HUES6 (cell line): ENCODE measurements at regions not wholly inside any gene's neighbourhood (a gene's known extent, or its start where the extent isn't known, plus 50 kb on each side); places are given as distances from the start of the nearest gene placed in this dataset.

ENCODE experiments used
- H3K27ac ChIP-seq: 2 replicates; pipeline ENCODE4 v1.7.0; 2013; ENCODE audit warnings: low read depth, mild to moderate bottlenecking, low read length, inconsistent platforms
- H3K27me3 ChIP-seq: 2 replicates; pipeline ENCODE4 v1.6.1; 2013; ENCODE audit warnings: low read length; ENCODE audit not compliant: control insufficient read depth, insufficient read depth
- H3K36me3 ChIP-seq: 2 replicates; pipeline ENCODE4 v1.6.1; 2013; ENCODE audit warnings: low read length; ENCODE audit not compliant: control insufficient read depth, insufficient read depth
- H3K4me1 ChIP-seq: 2 replicates; pipeline ENCODE4 v1.6.1; 2013; ENCODE audit warnings: low read length; ENCODE audit not compliant: control insufficient read depth, insufficient read depth
- H3K4me3 ChIP-seq: 2 replicates; pipeline ENCODE4 v1.5.1; 2013; ENCODE audit warnings: low read depth, low read length
- H3K9ac ChIP-seq: one replicate; pipeline ENCODE4 v1.6.1; 2013; ENCODE audit warnings: mild to moderate bottlenecking, low read length
- H3K9me3 ChIP-seq: 2 replicates; pipeline ENCODE4 v1.6.1; 2013; ENCODE audit warnings: low read depth, low read length; ENCODE audit not compliant: control insufficient read depth, insufficient read depth

- 0 out of 2 replicates have a peak, but pooled peaks cover 3% of the 10 kb centered on the region for H3K9me3 ChIP-seq
- H3K27ac ChIP-seq, result no peak overlapping the region
- peaks cover 6% of the 10 kb centered on the region; the same call in 1 of the 2 replicates for H3K4me1 ChIP-seq
- H3K36me3 ChIP-seq, result no peaks in the 10 kb centered on the region
- no peak overlapping the region for H3K4me3 ChIP-seq
- H3K27me3 ChIP-seq, result no peaks in the 10 kb centered on the region
- no peak overlapping the region for H3K9ac ChIP-seq
These were observed 131.3 kb upstream of the NPVF start for GRCh38 chr7:25359471-25360059.

- no peaks in the 10 kb centered on the region for H3K27me3 ChIP-seq
These were observed 132.2 kb upstream of the NPVF start for GRCh38 chr7:25360451-25360850.

GRCh38 chr7:25361387-25361786 is 133.1 kb upstream of the NPVF start:
- peaks cover 6% of the 10 kb centered on the region; the same call in 1 of the 2 replicates for H3K4me1 ChIP-seq
- no peaks in the 10 kb centered on the region for H3K27me3 ChIP-seq
- H3K4me3 ChIP-seq, result no peak overlapping the region
- H3K36me3 ChIP-seq, result no peaks in the 10 kb centered on the region
- 0 out of 2 replicates have a peak, but pooled peaks cover 3% of the 10 kb centered on the region for H3K9me3 ChIP-seq
- H3K9ac ChIP-seq, result no peak overlapping the region
- no peak overlapping the region for H3K27ac ChIP-seq

More at GRCh38 chr7:25360451-25360850, 132.2 kb upstream of the NPVF start:
- Histone ChIP-seq H3K4me3 (no peak overlapping the region), H3K4me1 (peaks cover 6% of the 10 kb centered on the region; the same call in 1 of the 2 replicates), H3K9me3 (0 out of 2 replicates have a peak, but pooled peaks cover 3% of the 10 kb centered on the region), H3K9ac (no peak overlapping the region), H3K27ac (no peak overlapping the region), H3K36me3 (no peaks in the 10 kb centered on the region)

GRCh38 chr7:25361863-25362262 is 133.6 kb upstream of the NPVF start:
- 0 out of 2 replicates have a peak, but pooled peaks cover 3% of the 10 kb centered on the region for H3K9me3 ChIP-seq
- H3K4me1 ChIP-seq, result peaks cover 6% of the 10 kb centered on the region; the same call in 1 of the 2 replicates
- H3K4me3 ChIP-seq, result no peak overlapping the region
- no peak overlapping the region for H3K27ac ChIP-seq
- H3K36me3 ChIP-seq, result no peaks in the 10 kb centered on the region
- no peak overlapping the region for H3K9ac ChIP-seq
- no peaks in the 10 kb centered on the region for H3K27me3 ChIP-seq

- peaks cover 14% of the 10 kb centered on the region for H3K9me3 ChIP-seq
- H3K9ac ChIP-seq, result no peak overlapping the region
- H3K4me1 ChIP-seq, result no peaks in the 10 kb centered on the region
- no peaks in the 10 kb centered on the region for H3K36me3 ChIP-seq
- H3K4me3 ChIP-seq, result no peak overlapping the region
- no peaks in the 10 kb centered on the region for H3K27me3 ChIP-seq
- no peak overlapping the region for H3K27ac ChIP-seq
These were observed 140.4 kb upstream of the NPVF start for GRCh38 chr7:25368599-25369201.

GRCh38 chr7:25369786-25370185 is 141.5 kb upstream of the NPVF start:
- no peak overlapping the region for H3K9ac ChIP-seq
- H3K27ac ChIP-seq, result no peak overlapping the region
- H3K9me3 ChIP-seq, result peaks cover 14% of the 10 kb centered on the region
- no peak overlapping the region for H3K4me3 ChIP-seq
- H3K27me3 ChIP-seq, result no peaks in the 10 kb centered on the region
- no peaks in the 10 kb centered on the region for H3K4me1 ChIP-seq
- H3K36me3 ChIP-seq, result no peaks in the 10 kb centered on the region

- no peaks in the 10 kb centered on the region for H3K27me3 ChIP-seq
- no peak overlapping the region for H3K27ac ChIP-seq
- no peak overlapping the region for H3K9ac ChIP-seq
- no peaks in the 10 kb centered on the region for H3K36me3 ChIP-seq
- H3K4me3 ChIP-seq, result no peak overlapping the region
- peaks cover 14% of the 10 kb centered on the region for H3K9me3 ChIP-seq
- H3K4me1 ChIP-seq, result no peaks in the 10 kb centered on the region
These were observed 143.7 kb upstream of the NPVF start for GRCh38 chr7:25371972-25372371.

- no peak overlapping the region for H3K27ac ChIP-seq
- H3K27me3 ChIP-seq, result no peaks in the 10 kb centered on the region
- H3K9ac ChIP-seq, result no peak overlapping the region
- no peak overlapping the region for H3K4me3 ChIP-seq
- peaks cover 14% of the 10 kb centered on the region for H3K9me3 ChIP-seq
- H3K36me3 ChIP-seq, result no peaks in the 10 kb centered on the region
- H3K4me1 ChIP-seq, result no peaks in the 10 kb centered on the region
These were observed 147.7 kb upstream of the NPVF start for GRCh38 chr7:25375805-25376600.

GRCh38 chr7:25379351-25380300 is 151.3 kb upstream of the NPVF start:
- H3K9me3 ChIP-seq, result no peaks in the 10 kb centered on the region
- no peak overlapping the region for H3K27ac ChIP-seq
- H3K36me3 ChIP-seq, result no peaks in the 10 kb centered on the region
- H3K4me3 ChIP-seq, result no peak overlapping the region
- no peak overlapping the region for H3K9ac ChIP-seq
- H3K27me3 ChIP-seq, result no peaks in the 10 kb centered on the region
- H3K4me1 ChIP-seq, result no peaks in the 10 kb centered on the region

GRCh38 chr7:25381818-25382589 is 153.7 kb upstream of the NPVF start:
- H3K36me3 ChIP-seq, result no peaks in the 10 kb centered on the region
- H3K9ac ChIP-seq, result no peak overlapping the region
- no peak overlapping the region for H3K27ac ChIP-seq
- no peak overlapping the region for H3K4me3 ChIP-seq
- H3K27me3 ChIP-seq, result no peaks in the 10 kb centered on the region
- no peaks in the 10 kb centered on the region for H3K9me3 ChIP-seq
- no peaks in the 10 kb centered on the region for H3K4me1 ChIP-seq
